Fibroblast of mammary gland (primary cell): ENCODE measurements at regions not wholly inside any gene's neighbourhood (a gene's known extent, or its start where the extent isn't known, plus 50 kb on each side); places are given as distances from the start of the nearest gene placed in this dataset.
A peak's percentile ranks its signal among the peaks of the same experiment; 100 is the strongest.

ENCODE experiments used
- DNase-seq: peaks from one replicate; pipeline ENCODE4 v3.0.0-alpha.2; 2010; ENCODE audit warnings: low read depth
- H3K4me3 ChIP-seq: 2 replicates; pipeline ENCODE4 v1.5.1; 2011; ENCODE audit warnings: low read depth, mild to moderate bottlenecking, low read length, moderate library complexity; ENCODE audit not compliant: control insufficient read depth
- TF ChIP-seq, protein P1 (sequence below): conservative IDR thresholded peaks from 2 replicates; pipeline ENCODE4 v1.5.1; 2011; ENCODE audit warnings: low read depth, low read length, inconsistent platforms; ENCODE audit not compliant: control insufficient read depth, insufficient read depth

DNA sequence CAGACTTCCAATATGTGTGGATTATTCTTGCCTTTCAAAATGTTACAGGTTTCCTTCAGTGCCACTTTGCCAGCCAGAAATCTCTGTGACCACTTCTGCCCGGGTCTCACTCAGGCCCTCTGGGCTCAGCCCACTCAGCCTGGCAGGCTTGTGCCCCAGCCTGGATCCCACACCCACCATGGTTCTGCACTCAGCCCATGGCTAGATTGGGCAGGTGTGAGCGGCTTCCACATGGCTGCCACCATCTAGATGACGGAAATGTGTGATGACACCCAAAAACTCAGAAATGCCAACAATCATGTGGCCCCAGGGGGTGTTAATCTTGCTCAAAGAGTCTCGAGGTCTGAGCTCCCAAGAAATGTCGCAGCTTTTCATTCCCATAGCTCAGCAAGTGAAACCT lies 1097.5 kb upstream of the SLC39A10 start:
- DNase-seq, result no peak
- TF ChIP-seq, protein P1, sequence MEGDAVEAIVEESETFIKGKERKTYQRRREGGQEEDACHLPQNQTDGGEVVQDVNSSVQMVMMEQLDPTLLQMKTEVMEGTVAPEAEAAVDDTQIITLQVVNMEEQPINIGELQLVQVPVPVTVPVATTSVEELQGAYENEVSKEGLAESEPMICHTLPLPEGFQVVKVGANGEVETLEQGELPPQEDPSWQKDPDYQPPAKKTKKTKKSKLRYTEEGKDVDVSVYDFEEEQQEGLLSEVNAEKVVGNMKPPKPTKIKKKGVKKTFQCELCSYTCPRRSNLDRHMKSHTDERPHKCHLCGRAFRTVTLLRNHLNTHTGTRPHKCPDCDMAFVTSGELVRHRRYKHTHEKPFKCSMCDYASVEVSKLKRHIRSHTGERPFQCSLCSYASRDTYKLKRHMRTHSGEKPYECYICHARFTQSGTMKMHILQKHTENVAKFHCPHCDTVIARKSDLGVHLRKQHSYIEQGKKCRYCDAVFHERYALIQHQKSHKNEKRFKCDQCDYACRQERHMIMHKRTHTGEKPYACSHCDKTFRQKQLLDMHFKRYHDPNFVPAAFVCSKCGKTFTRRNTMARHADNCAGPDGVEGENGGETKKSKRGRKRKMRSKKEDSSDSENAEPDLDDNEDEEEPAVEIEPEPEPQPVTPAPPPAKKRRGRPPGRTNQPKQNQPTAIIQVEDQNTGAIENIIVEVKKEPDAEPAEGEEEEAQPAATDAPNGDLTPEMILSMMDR, result no peak
- H3K4me3 ChIP-seq, result no peak overlapping the region

DNA sequence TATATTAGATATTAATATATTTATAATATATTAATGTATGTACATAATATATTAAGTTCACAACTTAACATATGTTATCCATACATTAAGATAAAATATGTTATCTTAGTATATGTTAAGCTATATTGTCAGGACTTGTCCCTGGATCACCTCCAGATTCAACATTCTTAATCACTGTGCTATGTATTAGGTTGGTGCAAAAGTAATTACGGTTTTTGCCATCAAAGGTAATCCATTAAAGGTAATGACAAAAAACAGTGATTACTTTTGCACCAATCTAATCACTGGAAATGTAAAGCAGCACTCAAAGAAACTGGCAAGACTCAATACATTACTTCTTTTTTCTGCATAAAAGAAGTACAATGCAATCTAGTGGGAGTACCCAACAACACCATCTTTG lies 1099.0 kb upstream of the SLC39A10 start:
- no peak for DNase-seq
- TF ChIP-seq, protein P1, result no peak
- no peak overlapping the region for H3K4me3 ChIP-seq

DNA sequence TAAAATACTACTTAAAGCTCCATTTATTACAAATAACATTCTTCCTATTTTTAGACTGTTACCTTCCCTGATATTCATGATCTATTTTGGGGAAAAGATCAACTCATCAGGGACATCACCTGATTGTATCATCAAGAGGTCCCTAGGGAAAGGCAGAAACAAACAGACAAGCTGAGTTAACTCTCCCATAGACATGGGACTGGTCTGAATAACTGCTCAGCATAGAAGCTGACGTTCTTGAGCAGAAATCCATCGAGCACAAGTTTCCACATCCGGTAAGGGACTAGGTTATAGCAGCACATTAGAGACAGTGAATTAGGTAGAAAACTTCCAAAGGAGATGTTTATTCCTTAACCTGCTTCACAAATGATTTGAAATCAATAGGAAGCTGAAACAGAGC lies 1100.4 kb upstream of the SLC39A10 start:
- no peak for DNase-seq
- H3K4me3 ChIP-seq, result no peak overlapping the region
- TF ChIP-seq, protein P1, result no peak

DNA sequence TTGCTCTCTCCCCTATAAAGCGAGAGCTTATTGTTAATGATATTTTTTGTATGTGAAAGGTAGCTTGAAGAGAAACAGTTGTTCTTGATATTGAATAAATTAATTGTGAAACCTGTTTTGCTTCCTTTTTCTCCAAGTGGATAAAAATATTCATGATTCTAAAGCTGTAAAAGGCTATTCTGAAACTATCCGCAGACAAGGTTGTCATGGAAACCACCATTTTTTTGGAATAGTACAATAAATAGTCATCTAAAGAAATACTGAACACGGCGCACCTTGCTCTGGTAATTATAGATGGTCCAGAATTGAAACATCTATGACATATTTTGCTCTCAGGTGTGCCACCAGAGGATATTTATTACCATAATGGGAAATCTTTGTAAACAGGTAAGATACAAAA lies 1103.0 kb upstream of the SLC39A10 start:
- TF ChIP-seq, protein P1, result no peak
- no peak for DNase-seq
- H3K4me3 ChIP-seq, result no peak overlapping the region

DNA sequence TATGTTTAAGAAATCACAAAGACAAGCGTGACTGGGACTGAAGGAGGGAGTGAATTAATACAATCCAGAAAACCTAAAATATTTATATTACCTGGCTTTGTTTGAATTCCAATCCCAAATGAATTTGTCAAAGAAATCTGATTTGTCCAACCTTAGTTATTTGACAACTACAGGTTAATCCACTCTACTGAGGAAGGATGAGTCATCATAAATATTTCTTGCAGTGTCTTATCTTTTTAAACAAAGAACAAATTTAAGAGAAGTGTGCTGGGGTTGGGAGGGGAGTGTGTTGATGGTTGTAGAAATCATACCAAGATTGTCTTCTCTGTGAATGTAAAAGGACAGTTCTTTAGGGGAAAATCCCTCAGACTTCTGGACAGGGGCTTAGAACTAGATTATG lies 1106.3 kb upstream of the SLC39A10 start:
- DNase-seq, result no peak
- TF ChIP-seq, protein P1, result no peak
- no peak overlapping the region for H3K4me3 ChIP-seq

DNA sequence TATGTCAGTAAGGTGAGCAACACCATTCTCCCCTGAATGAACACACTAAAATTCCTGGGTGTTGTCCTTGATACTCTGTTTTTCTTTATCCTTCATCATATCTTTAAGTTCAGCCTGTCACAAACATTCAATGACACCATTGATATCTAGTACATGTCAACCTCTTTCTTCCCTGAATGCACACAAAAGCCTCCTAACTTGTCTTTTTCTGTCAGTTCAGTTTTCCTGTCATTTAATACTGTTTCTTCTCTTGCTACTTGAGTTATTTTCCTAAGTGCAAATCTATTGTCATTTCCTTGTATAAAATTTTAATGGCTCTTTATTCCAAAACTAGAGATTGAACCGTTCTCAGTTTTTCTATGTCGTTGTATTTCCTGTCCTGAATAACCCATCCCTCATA lies 1107.6 kb upstream of the SLC39A10 start:
- no peak for DNase-seq
- no peak overlapping the region for H3K4me3 ChIP-seq
- TF ChIP-seq, protein P1, result no peak

DNA sequence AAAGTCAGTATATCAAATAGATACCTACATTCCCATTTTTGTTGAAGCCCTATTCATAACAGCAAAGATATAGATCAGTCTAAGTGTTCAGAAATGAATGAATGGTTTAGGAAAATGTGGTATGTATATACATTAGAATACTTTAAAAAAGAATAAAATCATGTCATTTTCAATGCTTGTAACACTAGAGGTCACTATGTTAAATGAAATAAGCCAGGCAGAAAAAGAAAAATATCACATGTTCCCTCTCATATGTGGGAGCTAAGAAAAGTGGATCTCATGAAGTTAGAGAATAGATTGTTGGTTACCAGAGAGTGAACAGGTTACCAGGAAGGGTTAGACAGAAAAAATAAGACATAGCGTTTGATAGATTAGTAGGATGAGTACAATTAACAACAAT lies 1111.0 kb upstream of the SLC39A10 start:
- DNase-seq, result peak; percentile 9
- TF ChIP-seq, protein P1, result peak; percentile 8

More for the DNA sequence above, 1111.0 kb upstream of the SLC39A10 start:
- H3K4me3 ChIP-seq, result no peak overlapping the region
